ENCODE measurements at regions not wholly inside any gene's neighbourhood (a gene's known extent, or its start where the extent isn't known, plus 50 kb on each side); places are given as distances from the start of the nearest gene placed in this dataset.

- no peak for TF ChIP-seq NR2C2 (CRISPR knock-in tag; IDR thresholded peaks at IDR 0.05)
- TF ChIP-seq, protein P1, sequence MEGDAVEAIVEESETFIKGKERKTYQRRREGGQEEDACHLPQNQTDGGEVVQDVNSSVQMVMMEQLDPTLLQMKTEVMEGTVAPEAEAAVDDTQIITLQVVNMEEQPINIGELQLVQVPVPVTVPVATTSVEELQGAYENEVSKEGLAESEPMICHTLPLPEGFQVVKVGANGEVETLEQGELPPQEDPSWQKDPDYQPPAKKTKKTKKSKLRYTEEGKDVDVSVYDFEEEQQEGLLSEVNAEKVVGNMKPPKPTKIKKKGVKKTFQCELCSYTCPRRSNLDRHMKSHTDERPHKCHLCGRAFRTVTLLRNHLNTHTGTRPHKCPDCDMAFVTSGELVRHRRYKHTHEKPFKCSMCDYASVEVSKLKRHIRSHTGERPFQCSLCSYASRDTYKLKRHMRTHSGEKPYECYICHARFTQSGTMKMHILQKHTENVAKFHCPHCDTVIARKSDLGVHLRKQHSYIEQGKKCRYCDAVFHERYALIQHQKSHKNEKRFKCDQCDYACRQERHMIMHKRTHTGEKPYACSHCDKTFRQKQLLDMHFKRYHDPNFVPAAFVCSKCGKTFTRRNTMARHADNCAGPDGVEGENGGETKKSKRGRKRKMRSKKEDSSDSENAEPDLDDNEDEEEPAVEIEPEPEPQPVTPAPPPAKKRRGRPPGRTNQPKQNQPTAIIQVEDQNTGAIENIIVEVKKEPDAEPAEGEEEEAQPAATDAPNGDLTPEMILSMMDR (IDR thresholded peaks at IDR 0.05), result no peak
- TF ChIP-seq, protein P2, sequence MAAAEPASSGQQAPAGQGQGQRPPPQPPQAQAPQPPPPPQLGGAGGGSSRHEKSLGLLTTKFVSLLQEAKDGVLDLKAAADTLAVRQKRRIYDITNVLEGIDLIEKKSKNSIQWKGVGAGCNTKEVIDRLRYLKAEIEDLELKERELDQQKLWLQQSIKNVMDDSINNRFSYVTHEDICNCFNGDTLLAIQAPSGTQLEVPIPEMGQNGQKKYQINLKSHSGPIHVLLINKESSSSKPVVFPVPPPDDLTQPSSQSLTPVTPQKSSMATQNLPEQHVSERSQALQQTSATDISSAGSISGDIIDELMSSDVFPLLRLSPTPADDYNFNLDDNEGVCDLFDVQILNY (CRISPR knock-in tag; IDR thresholded peaks at IDR 0.05), result no peak
- TF ChIP-seq, protein P3, sequence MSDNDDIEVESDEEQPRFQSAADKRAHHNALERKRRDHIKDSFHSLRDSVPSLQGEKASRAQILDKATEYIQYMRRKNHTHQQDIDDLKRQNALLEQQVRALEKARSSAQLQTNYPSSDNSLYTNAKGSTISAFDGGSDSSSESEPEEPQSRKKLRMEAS (CRISPR knock-in tag; IDR thresholded peaks at IDR 0.05), result no peak
- no peak for TF ChIP-seq FOXP4 (CRISPR knock-in tag; IDR thresholded peaks at IDR 0.05)
- TF ChIP-seq E2F4 (CRISPR knock-in tag; IDR thresholded peaks at IDR 0.05; ENCODE audit: borderline replicate concordance, low read depth), result no peak
Observed at GRCh38 chr6:95309545-95309944, 267.8 kb upstream of the MANEA start.

All from WTC11 (cell line).